ENCODE measurements at regions not wholly inside any gene's neighbourhood (a gene's known extent, or its start where the extent isn't known, plus 50 kb on each side); places are given as distances from the start of the nearest gene placed in this dataset.

DNA sequence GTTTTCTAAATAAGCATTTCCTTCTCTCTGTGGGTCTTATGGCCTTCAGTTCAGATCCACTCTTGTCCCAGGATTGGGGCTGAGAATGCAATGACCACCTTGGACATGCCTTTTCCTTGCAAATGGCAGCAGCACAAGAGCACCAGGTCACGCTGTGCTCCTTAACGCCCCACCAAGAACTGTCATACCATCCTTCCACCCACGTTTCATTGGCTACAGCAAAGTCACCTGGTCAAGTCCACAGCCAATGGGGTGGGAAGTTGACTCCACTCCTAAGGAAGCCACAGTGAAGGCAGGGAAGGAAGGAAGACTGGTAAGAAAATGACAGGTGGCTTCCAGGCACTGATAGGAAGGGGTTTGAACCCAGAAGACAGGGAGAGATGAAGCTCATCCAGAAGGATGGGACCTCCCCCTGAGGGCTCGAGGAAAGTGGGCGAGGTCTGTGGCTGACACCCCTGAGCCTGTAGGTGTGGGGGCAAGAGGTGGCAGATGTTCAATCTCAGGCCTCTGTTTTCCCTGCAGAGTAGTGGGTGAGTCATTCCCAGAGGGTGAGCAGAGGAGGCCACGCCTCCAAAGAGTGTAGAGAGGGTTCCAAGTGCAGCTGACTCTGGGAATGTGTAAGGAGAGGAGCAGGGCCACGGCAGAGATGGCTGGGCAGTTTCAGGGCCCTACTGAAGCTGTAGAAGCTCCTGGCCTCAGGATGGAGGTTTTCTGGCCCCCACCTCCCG lies 113.5 kb upstream of the VRK1 start:
- TF ChIP-seq, protein P1, sequence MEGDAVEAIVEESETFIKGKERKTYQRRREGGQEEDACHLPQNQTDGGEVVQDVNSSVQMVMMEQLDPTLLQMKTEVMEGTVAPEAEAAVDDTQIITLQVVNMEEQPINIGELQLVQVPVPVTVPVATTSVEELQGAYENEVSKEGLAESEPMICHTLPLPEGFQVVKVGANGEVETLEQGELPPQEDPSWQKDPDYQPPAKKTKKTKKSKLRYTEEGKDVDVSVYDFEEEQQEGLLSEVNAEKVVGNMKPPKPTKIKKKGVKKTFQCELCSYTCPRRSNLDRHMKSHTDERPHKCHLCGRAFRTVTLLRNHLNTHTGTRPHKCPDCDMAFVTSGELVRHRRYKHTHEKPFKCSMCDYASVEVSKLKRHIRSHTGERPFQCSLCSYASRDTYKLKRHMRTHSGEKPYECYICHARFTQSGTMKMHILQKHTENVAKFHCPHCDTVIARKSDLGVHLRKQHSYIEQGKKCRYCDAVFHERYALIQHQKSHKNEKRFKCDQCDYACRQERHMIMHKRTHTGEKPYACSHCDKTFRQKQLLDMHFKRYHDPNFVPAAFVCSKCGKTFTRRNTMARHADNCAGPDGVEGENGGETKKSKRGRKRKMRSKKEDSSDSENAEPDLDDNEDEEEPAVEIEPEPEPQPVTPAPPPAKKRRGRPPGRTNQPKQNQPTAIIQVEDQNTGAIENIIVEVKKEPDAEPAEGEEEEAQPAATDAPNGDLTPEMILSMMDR (IDR thresholded peaks at IDR 0.05; ENCODE audit: insufficient read depth, low read length, poor library complexity, severe bottlenecking) = no peak
- TF ChIP-seq EZH2phosphoT487 (conservative IDR thresholded peaks at IDR 0.05; ENCODE audit: low read length) = no peak

Measured in SU-DHL-6 (cell line).